CD14-positive monocyte (primary cell): ENCODE measurements at regions not wholly inside any gene's neighbourhood (a gene's known extent, or its start where the extent isn't known, plus 50 kb on each side); places are given as distances from the start of the nearest gene placed in this dataset.
"Not testable (repeated sequence)": the region's sequence is repeated elsewhere in the genome, so short reads cannot be mapped to it uniquely, and the experiment has no call there.

Experiments used
- DNase-seq, 3 donors: peaks; one replicate each; pipeline ENCODE4 v3.0.0-alpha.2; 2011 to 2022
- H2AFZ ChIP-seq: 2 replicates; pipeline ENCODE4 v1.6.0; 2012; ENCODE audit warnings: mild to moderate bottlenecking, low read depth, low read length, inconsistent platforms; ENCODE audit not compliant: insufficient read depth, poor library complexity, severe bottlenecking
- H3K27ac ChIP-seq, 2 donors: 1 replicate in 1 of 2; 2 replicates in 1 of 2; pipeline ENCODE4 v1.5.1; 2012 to 2013; ENCODE audit warnings: low read length in 2 of 2, control low read depth in 1 of 2, inconsistent platforms in 1 of 2, low read depth in 1 of 2, mild to moderate bottlenecking in 1 of 2
- H3K27me3 ChIP-seq, 2 donors: one replicate each; pipeline versions ENCODE4 v1.6.0 to v1.6.1; 2011 to 2013; ENCODE audit warnings: low read length in 2 of 2; ENCODE audit not compliant: control insufficient read depth in 2 of 2, insufficient read depth in 2 of 2
- H3K36me3 ChIP-seq, 2 donors: replicated peaks in 1 of 2; 1 replicate in 1 of 2; 2 replicates in 1 of 2; pipeline versions ENCODE4 v1.5.1 to v1.6.1; 2012 to 2013; ENCODE audit warnings: low read length in 2 of 2, control low read depth in 1 of 2, inconsistent platforms in 1 of 2, mild to moderate bottlenecking in 1 of 2; ENCODE audit not compliant: insufficient read depth in 2 of 2, control insufficient read depth in 1 of 2
- H3K4me1 ChIP-seq, 2 donors: 1 replicate in 1 of 2; 2 replicates in 1 of 2; pipeline versions ENCODE4 v1.5.1 to v1.6.1; 2012 to 2013; ENCODE audit warnings: low read length in 2 of 2, control low read depth in 1 of 2, inconsistent platforms in 1 of 2, mild to moderate bottlenecking in 1 of 2, moderate library complexity in 1 of 2; ENCODE audit not compliant: insufficient read depth in 2 of 2, control insufficient read depth in 1 of 2
- H3K4me2 ChIP-seq: replicated peaks from 2 replicates; pipeline ENCODE3; 2012; ENCODE audit warnings: low read length, moderate library complexity, mild to moderate bottlenecking; ENCODE audit not compliant: poor library complexity, severe bottlenecking; ENCODE audit errors: extremely low read depth
- H3K4me3 ChIP-seq, 3 experiments: fragments of 200-600 bp in 1 of 3; sonication (generic) in 1 of 3; replicated peaks in 1 of 3; 1 replicate in 2 of 3; 2 replicates in 1 of 3; pipeline ENCODE4 v1.5.1; 2011 to 2013; ENCODE audit warnings: low read length in 3 of 3, mild to moderate bottlenecking in 3 of 3, control low read depth in 2 of 3, low read depth in 2 of 3, inconsistent platforms in 1 of 3, moderate library complexity in 1 of 3
- H3K79me2 ChIP-seq: 2 replicates; pipeline ENCODE4 v1.6.0; 2012; ENCODE audit warnings: mild to moderate bottlenecking, control low read depth, inconsistent platforms, low read length, moderate library complexity; ENCODE audit not compliant: insufficient read depth
- H3K9ac ChIP-seq: 2 replicates; pipeline ENCODE4 v1.6.0; 2017; ENCODE audit warnings: low read length, mild to moderate bottlenecking; ENCODE audit not compliant: insufficient read depth, poor library complexity, severe bottlenecking
- H3K9me3 ChIP-seq, 2 donors: replicated peaks in 1 of 2; 1 replicate in 1 of 2; 2 replicates in 1 of 2; pipeline versions ENCODE4 v1.5.1 to v1.6.1; 2012 to 2013; ENCODE audit warnings: low read length in 2 of 2, control low read depth in 1 of 2; ENCODE audit not compliant: control insufficient read depth in 1 of 2, insufficient read depth in 1 of 2
- H4K20me1 ChIP-seq: 2 replicates; pipeline ENCODE4 v1.6.0; 2012; ENCODE audit warnings: mild to moderate bottlenecking, low read length, control low read depth, moderate library complexity; ENCODE audit not compliant: insufficient read depth
- H3K27ac Mint-ChIP-seq, 7 donors: one replicate each; pipeline ENCODE4 v1.8.0; 2020; ENCODE audit warnings: mild to moderate bottlenecking in 7 of 7, mixed read lengths in 7 of 7, moderate library complexity in 6 of 7, inconsistent platforms in 2 of 7
- H3K27me3 Mint-ChIP-seq, 3 donors: one replicate each; pipeline ENCODE4 v1.8.0; 2021 to 2022; ENCODE audit warnings: low read depth in 3 of 3, mild to moderate bottlenecking in 3 of 3, mixed read lengths in 3 of 3, moderate library complexity in 3 of 3, inconsistent platforms in 1 of 3
- H3K36me3 Mint-ChIP-seq, 2 donors: one replicate each; pipeline ENCODE4 v1.8.0; 2020; ENCODE audit warnings: mixed read lengths in 2 of 2, inconsistent platforms in 1 of 2, mild to moderate bottlenecking in 1 of 2
- H3K4me1 Mint-ChIP-seq: one replicate; pipeline ENCODE4 v1.8.0; 2020; ENCODE audit warnings: mild to moderate bottlenecking, mixed read lengths
- H3K4me3 Mint-ChIP-seq, 2 donors: one replicate each; pipeline ENCODE4 v1.8.0; 2020; ENCODE audit warnings: mild to moderate bottlenecking in 2 of 2, mixed read lengths in 2 of 2, moderate library complexity in 1 of 2
- H3K9me3 Mint-ChIP-seq, 7 donors: one replicate each; pipeline ENCODE4 v1.8.0; 2020 to 2022; ENCODE audit warnings: mixed read lengths in 7 of 7, mild to moderate bottlenecking in 6 of 7, moderate library complexity in 6 of 7, inconsistent platforms in 2 of 7
- WGBS: methylation state at CpG from one replicate; pipeline ENCODE4 v1.1.5; 2013; ENCODE audit warnings: missing lambda C conversion rate; ENCODE audit not compliant: insufficient coverage; 5-methylcytosine and 5-hydroxymethylcytosine counted together
- intact Hi-C, 2 donors: fragments of 100-400 bp; cut with micrococcal nuclease; formaldehyde crosslinking; loops; one replicate each; pipeline versions ENCODE4 v1.15.0 to v1.15.1; 2023
- TF ChIP-seq, protein P1 (sequence below): fragments of 200-600 bp; IDR thresholded peaks from one replicate; pipeline ENCODE4 v1.8.0; 2022; ENCODE audit warnings: antibody characterized with exemption, mild to moderate bottlenecking

DNA sequence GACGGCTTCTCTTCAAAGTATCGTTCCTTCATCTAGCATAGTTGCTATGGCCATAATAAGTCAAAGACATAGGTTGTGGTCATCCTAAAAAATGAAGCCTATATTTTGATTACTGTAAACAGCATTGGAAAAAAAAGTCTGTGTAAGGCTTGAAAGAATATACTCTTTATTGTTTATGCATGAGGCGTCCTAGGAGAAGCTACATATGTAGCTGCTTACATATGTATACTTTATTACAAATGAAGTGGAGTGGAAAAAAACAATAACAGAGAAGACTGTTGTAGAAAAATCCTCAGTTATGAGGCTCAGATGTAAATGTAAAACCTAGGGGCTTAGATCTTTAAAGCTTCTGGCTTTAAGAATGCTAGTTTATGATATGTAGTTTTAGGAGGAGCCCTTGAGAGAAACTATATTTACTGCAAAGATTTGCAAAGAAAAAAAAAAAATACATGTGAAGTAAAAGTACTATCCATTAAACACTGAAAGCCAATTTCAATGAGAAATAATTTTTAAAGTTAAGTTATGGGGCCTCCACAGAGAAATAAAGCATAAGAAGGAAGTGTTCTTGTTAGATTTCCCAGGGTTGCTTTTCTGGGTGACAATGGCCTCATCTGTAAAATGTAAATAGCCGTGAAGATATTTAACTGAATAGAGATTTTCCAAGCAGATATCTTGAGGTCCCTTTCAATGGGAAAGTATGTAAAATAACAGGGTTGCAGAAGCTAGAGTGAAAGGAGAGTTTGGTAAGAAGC is 598.2 kb downstream of the TRIML1 start:
- Mint-ChIP-seq H3K9me3 (peaks cover 0 to 19% (median 8%) of the 10 kb centered on the region in 7 donors), H3K36me3 (no peaks in the 10 kb centered on the region), H3K4me3 (no peak overlapping the region), H3K27ac (no peak overlapping the region), H3K27me3 (no peaks in the 10 kb centered on the region), H3K4me1 (no peaks in the 10 kb centered on the region)
- Histone ChIP-seq H3K36me3 (no peaks in the 10 kb centered on the region), H3K4me2 (no peak overlapping the region), H3K4me3 (no peak overlapping the region), H3K9me3 (peaks cover 22 to 26% of the 10 kb centered on the region in 2 donors), H2AFZ (no peak overlapping the region), H3K9ac (no peak overlapping the region), H3K4me1 (no peaks in the 10 kb centered on the region), H3K27ac (no peak overlapping the region), H3K27me3 (no peaks in the 10 kb centered on the region), H4K20me1 (no peaks in the 10 kb centered on the region), H3K79me2 (no peaks in the 10 kb centered on the region)
- no peak for DNase-seq
- intact Hi-C loops, result no loop called here
- 73% methylated on average over 1 of the region's 4 CpGs for WGBS
- TF ChIP-seq, protein P1, sequence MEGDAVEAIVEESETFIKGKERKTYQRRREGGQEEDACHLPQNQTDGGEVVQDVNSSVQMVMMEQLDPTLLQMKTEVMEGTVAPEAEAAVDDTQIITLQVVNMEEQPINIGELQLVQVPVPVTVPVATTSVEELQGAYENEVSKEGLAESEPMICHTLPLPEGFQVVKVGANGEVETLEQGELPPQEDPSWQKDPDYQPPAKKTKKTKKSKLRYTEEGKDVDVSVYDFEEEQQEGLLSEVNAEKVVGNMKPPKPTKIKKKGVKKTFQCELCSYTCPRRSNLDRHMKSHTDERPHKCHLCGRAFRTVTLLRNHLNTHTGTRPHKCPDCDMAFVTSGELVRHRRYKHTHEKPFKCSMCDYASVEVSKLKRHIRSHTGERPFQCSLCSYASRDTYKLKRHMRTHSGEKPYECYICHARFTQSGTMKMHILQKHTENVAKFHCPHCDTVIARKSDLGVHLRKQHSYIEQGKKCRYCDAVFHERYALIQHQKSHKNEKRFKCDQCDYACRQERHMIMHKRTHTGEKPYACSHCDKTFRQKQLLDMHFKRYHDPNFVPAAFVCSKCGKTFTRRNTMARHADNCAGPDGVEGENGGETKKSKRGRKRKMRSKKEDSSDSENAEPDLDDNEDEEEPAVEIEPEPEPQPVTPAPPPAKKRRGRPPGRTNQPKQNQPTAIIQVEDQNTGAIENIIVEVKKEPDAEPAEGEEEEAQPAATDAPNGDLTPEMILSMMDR, result no peak

DNA sequence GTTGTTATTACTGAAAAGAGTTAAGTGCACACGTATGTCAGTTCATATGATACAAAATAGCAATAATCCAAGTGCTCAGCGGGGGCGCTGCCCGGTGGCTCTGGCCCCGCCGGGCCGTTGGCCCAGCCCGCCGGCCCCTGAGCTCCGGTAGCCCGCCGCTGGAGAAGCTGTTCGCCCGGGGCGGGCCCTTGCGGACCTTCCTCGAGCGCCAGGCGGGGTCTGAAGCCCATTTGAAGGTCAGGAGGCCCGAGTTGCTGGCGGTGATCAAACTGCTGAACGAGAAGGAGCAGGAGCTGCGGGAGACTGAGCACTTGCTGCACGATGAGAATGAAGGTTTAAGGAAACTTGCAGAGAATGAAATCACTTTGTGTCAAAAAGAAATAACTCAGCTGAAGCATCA is 599.0 kb downstream of the TRIML1 start:
- H3K4me1 ChIP-seq, H3K27me3 Mint-ChIP-seq, intact Hi-C loops, H3K9ac ChIP-seq, H4K20me1 ChIP-seq, H3K36me3 Mint-ChIP-seq, H3K4me1 Mint-ChIP-seq, H3K27me3 ChIP-seq, H2AFZ ChIP-seq, H3K27ac Mint-ChIP-seq, H3K79me2 ChIP-seq, H3K27ac ChIP-seq, H3K4me2 ChIP-seq, DNase-seq, H3K36me3 ChIP-seq: not testable (repeated sequence)
- H3K4me3 ChIP-seq, result peak overlapping the region; percentile 6 to 36 (median 16)
- H3K9me3 Mint-ChIP-seq, result peaks cover 0 to 13% (median 5%) of the 10 kb centered on the region in 7 donors
- 89% methylated on average over 7 of the region's 24 CpGs for WGBS
- H3K9me3 ChIP-seq, result peaks cover 16 to 17% of the 10 kb centered on the region in 2 donors
- H3K4me3 Mint-ChIP-seq, result peak overlapping the region in 1 of 2 donors; percentile 27

DNA sequence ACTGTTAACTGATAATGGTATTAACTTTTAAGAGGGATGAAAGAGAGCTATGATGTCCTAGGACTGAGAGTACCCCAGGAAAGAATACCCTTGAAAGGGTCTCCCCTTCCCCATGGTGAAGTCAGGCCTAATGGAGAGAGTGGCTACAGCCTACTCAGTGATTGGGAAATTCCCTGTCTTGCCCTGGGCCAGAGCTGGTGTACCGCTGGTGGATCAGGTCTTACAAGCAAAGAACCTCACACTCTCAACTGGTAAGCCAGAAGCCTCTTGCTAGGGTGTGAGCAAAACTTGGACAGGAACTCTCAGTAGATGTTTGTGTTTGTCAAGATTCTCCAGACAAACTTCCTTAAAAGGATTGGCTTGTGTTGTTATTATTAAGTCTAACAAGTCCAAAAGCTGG is 600.9 kb downstream of the TRIML1 start:
- H3K9me3 Mint-ChIP-seq, H4K20me1 ChIP-seq, intact Hi-C loops, H3K27ac ChIP-seq, H3K9me3 ChIP-seq, DNase-seq, H3K9ac ChIP-seq, H3K4me1 Mint-ChIP-seq, H3K27me3 ChIP-seq, H3K36me3 ChIP-seq, H3K36me3 Mint-ChIP-seq, H3K4me3 ChIP-seq, H3K27me3 Mint-ChIP-seq, H3K4me3 Mint-ChIP-seq, H3K4me2 ChIP-seq, H2AFZ ChIP-seq, H3K4me1 ChIP-seq, H3K79me2 ChIP-seq, H3K27ac Mint-ChIP-seq: not testable (repeated sequence)
- no CpG with 5 or more reads among the region's 1 CpG for WGBS

DNA sequence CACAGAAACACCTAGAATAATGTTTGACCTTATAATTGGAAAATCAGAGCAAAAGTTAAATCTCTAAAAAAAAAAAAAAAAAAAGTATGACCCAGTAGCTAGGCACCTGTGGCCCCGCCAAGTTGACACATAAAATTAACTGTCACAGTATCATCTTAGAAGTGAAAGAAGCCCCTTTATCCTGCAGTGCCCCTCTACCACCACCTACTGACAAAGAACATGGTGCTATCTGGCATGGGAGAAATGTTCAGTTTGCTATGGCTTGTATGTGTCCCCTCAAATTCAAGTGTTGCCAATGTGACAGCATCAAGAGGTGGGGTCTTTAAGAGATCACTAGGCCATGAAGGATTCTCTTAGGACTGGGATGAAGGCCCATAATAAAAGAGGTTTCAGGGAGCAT is 601.5 kb downstream of the TRIML1 start:
- H3K36me3 Mint-ChIP-seq, H3K27ac ChIP-seq, H3K27me3 ChIP-seq, DNase-seq, H3K4me3 Mint-ChIP-seq, H3K36me3 ChIP-seq, H3K79me2 ChIP-seq, H3K27ac Mint-ChIP-seq, H3K4me3 ChIP-seq, H3K9ac ChIP-seq, H3K27me3 Mint-ChIP-seq, intact Hi-C loops, H4K20me1 ChIP-seq, H3K9me3 ChIP-seq, H2AFZ ChIP-seq, H3K4me1 Mint-ChIP-seq, H3K9me3 Mint-ChIP-seq, H3K4me1 ChIP-seq, H3K4me2 ChIP-seq: not testable (repeated sequence)
- no CpG with 5 or more reads among the region's 1 CpG for WGBS
